CD1c-positive myeloid dendritic cell (primary cell): ENCODE measurements at regions not wholly inside any gene's neighbourhood (a gene's known extent, or its start where the extent isn't known, plus 50 kb on each side); places are given as distances from the start of the nearest gene placed in this dataset.

ENCODE experiments used
- DNase-seq: peaks from one replicate; pipeline ENCODE4 v3.0.0-alpha.2; 2016; ENCODE audit errors: extremely low spot score

DNA sequence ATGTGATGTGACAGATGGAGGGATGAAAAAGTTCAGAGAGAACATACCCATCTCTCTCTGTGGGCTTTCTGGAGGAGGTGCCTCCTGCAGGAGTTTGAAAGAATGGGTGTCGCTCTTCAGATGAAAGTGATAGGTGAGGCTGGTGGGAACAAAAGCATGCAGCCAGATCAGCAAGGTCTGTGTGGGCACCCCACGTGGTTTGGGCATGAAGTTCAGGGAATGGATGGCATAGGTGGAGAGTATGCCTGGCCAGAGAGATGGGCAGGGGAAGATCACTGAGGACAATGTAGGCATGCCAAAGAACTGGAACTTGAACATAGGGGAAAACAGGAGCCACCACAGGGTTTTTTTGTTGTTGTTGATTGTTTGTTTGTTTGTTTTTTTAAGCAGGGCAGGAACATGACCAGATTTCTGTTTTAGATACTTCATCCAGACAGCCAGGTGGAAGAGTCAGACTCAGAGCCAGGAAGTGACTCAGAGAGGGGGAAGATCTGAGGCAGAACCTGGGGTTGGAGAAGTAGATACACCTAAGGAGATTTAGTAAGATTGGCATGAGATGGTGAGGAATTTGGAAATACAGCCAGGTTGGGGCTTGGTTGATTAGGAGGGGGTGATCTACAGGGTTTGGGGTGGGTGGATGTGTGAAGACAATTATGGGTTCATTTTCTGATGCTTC is 64.8 kb upstream of the CLSTN2 start:
- no peak for DNase-seq

DNA sequence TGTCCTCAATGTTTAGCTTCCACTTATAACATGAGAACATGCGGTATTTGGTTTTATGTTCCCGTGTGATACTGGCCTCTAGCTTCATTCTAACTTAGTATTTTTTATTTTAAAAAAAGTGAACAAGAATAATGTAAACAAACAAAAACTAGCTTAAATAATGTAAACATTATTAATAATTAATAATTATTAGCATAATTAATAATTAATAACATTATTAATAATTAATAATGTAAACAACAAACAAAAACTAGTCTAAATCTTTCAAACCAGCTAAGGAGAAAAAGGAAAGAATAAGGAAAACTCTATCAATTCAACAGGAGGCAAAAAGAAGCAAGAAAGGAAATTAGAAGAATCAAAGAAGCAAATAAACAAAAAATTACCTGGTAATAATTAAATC is 66.2 kb upstream of the CLSTN2 start:
- no peak for DNase-seq

DNA sequence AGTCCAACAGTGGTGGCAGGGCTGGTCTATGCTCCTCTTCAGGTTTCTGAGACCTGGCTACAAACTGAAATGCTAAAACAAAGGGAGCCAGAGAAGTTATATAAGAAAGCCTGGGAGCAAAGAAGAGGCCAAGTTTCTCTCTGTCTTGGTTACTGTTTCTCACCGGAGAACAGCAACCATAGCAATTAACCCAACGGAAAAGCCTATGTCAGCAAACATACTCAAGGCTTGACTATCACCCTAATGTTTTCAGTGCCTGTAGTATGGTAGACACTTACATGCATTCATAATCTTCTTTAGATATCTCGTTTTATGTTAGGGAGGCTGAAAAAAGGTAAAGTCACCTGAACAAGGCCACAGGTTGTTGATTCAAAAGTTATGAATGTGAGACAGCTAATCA is 86.3 kb upstream of the CLSTN2 start:
- DNase-seq, result no peak

DNA sequence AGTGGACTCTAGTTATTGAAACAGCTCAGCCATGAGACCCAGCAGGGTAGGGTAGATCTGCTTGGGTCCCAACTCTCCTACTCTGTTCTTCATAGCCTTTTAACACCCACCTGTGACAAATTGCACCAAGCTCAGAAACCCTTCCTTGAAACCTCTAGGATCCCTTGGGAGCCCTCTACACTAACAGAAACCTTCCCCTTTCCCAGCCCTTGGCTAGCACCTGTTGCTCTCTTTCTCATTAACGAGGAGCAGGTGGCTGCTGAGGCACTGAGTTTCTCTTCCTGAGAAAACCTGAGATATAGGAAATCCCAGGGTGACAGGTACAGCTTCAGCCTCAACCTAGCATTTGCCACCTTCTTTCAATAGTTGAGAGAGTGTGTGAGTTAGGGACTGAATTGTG is 88.3 kb upstream of the CLSTN2 start:
- DNase-seq, result no peak

DNA sequence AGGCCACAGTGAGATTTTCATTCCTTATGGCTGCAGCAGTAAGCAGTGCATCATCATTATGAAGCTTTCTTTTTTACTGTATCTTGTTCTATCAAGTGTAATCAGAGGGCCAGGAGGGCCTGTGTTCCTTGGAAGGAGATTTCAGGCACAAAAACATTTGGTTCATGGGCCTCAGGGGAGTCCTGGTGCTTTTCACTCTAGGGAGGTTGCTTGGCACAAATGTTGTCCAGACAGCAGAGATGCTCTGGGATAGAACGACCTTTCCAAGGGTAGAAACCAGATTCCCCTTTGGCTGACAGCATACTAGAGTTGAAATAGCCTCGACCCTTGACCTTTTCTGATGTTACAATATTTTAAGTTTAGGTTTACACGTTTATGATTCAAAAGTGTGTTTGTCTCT is 95.3 kb upstream of the CLSTN2 start:
- no peak for DNase-seq

DNA sequence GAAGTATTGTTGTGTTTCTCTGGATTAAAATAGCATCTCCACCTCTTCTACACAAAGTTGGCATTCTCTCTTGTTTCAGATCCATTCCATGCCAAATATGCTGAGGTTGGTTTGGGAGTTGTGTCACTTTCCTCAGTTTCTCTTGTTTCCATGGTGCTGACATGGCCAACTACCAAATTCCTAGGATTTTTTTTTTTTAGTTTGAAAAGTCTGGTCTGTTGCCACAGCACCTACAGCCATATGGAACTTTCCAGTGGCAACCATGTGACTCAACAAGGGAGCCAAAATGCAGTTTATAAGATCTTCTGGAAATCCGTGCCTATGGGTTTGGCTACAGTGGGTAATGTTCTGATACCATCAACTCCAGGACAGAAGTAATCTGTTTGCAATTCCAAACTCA is 96.0 kb upstream of the CLSTN2 start:
- DNase-seq, result no peak

DNA sequence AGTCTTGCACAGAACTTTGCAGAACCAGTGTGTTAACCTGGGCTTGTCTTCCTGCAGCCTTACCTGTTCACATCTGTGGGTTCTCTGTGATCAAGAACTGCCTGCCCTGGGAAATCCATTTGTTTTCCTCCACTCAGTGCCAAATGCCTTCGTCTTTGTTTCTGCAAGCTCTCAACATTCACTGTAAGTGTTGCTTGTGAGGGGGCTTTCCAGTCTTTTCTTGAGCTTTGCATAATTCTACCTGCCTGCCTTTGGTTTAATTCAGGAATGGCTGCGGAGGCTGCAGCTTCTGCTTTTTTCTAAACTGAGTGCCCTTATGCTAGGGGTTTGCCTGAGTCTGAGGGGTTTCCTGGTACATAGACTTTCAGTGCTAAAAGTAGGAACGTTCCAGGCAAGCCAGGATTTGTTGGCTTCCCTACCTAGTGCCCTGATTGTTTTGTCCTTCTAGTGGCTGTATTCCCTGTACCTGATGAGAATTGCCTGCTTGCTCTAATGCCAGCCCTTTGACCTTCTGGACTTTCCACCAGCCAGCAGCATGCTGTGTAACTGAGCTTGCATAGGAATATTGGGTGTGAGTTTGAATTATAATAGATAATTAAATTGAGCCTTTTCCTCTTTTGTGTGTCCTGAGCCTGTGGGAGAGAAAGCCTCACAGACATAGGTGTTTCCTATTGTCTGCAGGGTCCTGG is 96.6 kb upstream of the CLSTN2 start:
- no peak for DNase-seq

DNA sequence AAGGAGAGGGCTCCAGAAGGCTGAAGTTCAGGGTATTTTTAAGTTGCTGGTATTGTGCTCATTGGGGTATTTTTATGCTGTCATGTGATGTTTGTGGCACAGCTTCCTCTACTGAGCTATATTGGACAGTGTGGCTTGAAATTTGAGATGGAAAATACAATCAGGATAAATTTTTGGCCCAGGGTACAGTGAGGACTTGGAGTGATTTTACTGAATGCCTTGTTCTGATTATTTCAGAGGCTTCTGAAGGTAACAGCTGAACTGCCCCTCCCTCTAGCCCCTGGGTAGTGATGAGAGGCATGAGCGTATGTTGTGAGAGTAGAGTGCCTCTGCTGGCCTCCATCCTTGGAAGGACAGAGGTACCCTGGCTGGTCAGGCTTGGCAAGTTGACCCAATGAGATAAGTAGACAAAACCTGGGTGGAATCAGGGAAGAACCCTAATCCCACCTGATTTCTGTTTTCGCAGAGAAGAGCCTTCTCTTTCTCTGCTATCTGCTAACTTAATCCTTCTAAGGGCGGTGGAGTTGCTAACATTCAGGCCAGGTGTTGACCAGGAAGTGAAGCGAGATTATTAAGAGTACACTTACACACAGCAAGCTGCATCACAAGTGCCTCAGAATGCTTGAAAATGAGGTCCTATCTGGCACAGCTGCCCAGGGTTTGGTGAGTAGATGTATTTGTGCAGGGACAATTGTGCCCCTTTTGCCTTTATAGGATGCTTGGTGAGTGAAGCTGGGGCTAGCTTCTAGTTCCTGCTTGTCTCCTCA is 98.1 kb upstream of the CLSTN2 start:
- no peak for DNase-seq

DNA sequence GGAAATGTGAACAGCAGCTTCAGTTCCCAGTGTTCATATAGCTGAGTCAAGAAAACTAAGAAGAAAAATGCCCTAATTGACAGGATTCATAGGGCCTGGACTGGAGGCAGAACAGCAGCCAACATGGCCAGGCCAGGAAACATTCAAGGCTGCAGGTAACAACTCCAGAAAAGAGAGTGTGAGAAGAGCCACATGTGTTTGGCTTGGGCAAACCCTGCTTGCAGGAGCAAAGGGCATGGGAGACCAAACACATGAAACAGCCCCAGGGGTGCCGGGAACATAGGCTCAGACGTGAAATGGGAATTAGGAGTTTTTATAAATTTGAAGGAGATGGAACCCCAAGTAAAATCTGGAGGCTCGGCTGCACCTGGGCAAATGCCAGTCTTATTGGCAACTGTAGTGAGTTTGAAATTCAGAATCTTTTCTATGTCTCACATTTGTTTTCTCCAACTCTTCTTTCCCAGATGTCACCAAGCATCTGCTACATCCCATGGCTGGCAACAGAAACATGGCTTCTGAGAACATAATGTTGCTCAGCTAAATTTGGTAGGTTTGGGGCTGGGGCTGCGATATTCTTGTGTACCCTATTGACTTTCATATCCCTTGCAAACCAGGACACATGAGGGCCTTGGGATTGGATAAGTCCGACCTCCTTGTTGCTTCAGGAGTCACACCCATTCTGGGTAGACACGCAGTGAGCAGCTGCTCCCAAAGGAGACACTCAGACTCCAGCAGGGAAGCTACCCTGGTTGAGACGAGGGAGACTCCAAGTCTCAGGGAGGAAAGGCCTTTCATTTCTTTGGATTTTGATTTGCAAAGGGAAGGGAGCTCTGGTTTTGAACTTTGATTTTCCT is 98.9 kb upstream of the CLSTN2 start:
- DNase-seq, result no peak

DNA sequence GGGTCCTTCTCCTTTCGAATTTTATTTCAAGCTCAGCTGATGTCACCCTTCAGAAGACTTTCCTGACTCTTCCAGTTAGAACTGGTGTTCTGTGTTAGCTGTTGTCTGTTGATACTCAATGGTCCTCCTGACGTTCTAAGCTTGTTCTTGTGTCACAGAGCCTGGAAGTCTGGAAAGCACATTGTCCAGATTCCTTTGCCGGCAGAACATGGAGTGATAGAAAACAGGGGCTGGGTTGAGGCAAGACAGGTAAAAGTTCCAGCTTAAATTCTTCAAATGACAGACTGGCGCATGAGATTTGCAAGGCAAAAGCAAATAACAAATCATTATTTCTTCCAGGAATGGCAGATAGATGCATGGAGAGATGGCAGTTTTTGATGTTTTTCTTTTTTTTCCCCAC is 102.0 kb upstream of the CLSTN2 start:
- DNase-seq, result no peak

DNA sequence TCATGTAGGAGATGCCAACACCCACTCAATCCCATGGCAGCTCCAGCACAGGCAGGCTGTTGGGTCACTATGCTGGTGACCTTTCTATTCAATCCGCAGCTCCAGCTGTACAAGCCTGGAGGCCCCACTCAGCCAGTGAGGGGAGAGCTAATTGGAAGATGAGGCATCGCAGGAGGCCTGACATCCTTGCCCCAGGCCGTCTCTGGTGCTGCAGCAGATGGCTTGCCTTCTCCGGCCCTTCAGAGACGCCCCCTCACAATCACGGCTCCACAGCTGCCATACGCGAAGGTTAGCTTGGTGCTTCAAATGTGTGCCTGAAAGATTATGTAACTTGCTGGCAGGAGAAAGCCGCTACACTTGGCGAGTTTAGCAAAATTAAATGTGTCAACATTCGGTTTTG is 104.2 kb upstream of the CLSTN2 start:
- DNase-seq, result no peak

DNA sequence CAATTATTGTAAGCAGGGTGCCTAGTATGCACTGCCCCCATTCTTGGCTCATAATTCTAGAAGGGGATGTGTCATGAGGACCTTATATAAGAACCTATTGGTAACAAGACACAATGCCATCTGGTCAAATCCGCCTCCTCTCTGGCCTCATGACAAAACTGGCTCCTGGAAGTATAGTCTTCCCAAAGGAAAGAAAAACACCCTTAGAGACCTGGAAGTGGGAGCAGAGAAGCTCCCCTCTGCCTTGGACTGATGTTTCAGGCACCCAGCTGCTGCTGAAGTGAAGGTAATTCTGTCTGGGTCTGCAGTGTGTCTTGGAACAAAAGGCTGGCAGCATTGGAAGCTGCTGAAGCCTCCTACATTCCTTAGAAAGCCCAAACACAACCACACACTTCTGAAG is 107.2 kb upstream of the CLSTN2 start:
- DNase-seq, result no peak

DNA sequence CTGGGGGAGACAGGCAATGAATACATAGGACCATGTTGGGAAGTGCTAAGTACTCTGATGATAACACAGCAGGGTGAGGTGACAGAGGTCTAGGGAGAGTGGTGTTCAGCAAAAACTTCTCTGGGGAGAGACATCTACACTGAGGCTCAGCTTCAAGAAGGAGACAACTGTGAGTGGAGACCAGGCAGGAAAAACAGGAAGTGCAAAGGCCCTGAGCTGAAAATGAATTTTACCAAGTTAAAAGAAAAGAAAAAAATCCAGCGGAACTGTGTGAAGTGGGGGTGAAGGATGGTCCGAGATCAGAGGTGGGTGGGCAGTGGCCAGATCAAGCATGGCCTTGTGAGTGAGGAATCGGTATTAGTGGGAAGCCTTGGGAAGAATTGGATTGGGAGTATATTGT is 110.1 kb upstream of the CLSTN2 start:
- no peak for DNase-seq

DNA sequence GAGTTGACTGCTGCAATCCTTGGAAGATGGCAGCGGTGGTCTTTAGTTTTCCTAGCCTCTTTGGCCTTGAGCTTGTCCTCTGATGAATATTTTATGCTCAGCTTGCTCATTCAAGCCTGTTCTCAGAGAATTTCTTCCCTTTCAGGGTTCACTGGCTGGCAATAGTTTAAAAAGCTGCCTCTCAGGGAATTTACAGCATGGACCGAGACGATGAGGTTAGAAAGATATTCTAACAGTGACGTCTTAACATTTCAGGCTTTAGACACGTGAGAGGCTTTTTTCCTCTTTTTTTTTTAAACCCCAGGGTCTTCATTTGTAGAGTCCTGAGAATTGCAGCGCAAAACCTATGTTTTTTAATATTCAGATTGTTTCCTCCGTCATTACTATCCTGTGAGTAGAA is 120.3 kb upstream of the CLSTN2 start:
- no peak for DNase-seq

DNA sequence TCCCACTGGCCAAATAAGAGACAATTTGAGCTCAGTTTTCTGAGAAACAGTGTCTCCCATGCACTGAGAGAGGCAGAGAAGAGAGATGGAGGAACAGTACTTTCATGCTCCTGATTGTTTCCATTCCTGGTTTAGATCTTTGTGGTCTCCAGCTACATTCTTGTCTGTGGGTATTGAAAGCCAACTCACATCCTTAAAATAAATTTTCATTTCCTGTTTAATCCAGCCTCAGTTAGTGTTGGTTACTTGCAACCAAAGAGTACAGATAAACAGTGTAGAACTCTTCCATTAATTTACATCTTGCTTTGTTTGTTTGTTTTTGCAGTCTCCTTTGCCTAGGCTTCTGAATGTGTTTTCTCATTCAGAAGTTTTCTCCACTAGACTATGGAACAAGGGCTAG is 123.7 kb upstream of the CLSTN2 start:
- no peak for DNase-seq

DNA sequence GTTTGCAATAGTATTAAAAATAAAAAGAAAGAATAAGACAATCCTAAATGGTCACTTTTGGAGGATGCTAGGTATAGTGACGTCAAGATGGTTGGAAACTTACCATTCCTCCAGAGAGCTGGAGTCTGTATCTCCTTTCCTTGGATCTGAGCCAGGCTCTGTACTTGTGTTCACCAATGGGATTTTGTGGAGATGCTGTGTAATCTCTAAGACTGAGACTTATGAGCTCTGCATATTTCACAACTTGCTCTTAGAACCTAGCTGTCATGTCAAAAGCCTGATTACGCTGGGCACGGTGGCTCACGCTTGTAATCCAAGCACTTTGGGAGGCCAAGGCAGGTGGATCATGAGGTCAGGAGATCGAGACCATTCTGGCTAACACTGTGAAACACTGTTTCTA is 126.8 kb upstream of the CLSTN2 start:
- DNase-seq, result no peak

DNA sequence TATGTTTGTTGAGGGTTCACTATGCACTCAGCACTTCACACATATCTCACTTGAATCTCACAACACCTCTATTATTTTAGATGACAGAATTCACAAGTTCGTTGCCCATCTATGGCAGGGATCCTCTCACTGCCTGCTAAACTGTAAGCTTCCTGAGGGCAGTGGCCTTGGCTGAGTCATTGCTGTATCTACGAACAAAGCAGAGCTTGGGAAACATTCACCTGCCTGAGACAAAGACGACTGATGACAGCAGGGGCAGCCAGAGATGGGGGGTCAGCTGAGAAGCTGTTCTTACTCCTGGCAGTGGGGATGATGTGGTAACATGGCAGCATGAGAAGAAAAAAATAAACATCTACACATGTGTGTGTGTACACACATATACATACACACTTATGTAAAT is 125.5 kb upstream of the NMNAT3 start:
- no peak for DNase-seq

DNA sequence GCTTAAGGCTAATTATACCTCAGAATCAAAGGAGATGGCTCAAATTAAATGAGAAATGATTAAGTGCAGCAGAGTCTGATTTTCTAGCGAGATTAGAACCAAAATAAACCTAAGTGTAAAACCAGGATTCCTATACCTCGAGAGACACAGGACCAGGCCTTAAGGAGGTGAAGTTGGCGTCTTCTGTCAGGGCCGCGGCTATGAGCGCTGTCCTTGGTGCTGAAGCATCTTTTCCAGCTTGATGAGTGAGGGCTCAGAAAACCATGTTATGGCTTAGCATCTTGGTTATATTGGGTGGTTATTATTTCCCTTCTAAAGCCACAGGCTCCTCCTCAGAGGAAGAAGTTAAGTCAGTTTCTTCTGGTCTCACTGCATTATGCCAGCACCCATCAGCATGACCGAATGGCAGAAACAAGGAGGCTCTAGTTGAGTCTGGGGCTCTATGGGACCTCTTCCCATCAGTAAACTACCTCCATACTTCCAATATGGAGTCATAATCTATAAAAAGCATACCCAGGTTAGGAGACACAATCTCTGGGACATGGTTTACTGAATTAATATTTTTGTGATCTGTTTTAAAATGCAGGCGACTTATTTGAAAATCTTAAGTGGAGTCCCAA is 120.1 kb upstream of the NMNAT3 start:
- peak; percentile 4 for DNase-seq

DNA sequence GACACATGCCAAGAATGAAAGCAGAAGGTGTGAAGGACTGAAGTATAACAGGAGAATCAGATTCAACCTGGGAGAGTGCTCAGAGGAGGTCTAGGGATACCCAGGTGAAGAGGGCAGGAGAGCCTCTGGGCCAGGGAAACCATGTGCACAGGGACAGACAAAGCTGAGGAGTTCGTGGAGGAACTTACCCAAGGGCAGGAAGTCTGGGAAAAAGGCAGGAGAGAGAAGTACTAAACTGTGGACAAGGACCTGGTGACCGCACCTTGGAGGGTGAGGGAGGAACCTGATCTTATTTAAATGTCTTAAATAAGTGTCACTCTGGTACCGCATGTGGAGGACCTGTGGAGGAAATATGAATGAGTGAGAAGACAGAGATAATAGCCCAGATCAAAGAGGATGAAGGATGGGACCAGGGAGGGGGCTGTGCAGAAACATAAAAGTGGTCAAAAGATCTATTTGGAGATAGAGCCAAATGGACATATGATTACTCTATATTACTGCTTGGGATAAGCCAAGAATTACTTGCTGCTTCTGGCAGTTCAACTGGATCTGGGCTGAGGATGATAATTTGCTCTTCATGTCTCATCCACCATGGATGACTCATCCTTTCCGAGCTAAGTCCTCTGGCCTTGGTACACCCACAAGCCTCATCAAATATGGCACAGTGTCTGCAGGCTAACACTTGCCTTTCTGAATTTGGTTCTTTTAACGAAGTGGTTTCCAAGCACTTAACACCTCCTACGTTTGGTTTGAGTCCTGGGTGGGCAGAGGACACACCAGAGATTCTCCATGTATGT is 116.9 kb upstream of the NMNAT3 start:
- DNase-seq, result no peak

DNA sequence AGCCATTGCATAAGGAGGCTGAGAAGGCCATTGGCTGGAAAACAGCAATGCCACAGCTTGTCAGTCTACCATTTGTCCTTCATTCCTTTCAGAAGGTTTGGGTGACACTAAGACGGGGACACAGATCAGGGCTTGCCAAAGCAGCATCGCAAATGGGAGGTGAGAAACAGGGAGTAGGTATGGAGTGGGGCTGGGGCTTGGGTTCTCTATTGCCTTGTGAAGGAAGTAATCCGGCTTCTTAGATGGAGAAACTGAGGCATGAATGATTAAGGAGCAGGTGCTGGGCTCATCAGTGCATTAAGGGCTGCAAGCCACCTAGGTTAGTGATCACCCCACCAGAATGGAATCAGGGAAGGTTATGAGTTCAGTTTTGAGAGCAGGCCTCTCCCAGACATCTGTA is 115.6 kb upstream of the NMNAT3 start:
- DNase-seq, result no peak

DNA sequence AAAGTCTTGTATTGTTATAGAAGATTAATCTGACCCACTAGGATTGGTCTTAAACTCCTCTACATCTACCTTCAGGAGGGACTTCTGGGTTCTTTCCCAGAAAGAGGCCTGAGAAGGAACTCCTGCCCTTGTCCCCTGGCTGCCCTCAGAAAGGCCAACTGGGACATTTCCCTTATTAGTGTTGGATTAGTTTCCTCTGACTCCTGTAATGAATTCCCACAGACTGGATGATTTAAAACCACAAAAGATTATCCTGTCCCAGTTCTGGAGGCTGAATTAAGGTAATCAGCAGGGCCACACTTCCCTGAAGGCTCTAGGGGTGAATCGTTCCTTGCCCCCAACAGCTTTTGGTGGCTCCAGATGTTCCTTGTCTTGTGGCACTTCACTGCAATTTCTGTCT is 102.8 kb upstream of the NMNAT3 start:
- no peak for DNase-seq
